Fibroblast of lung (primary cell): ENCODE measurements at regions not wholly inside any gene's neighbourhood (a gene's known extent, or its start where the extent isn't known, plus 50 kb on each side); places are given as distances from the start of the nearest gene placed in this dataset.

Experiments
- EZH2 ChIP-seq: IDR thresholded peaks from 2 replicates; pipeline ENCODE4 v1.5.1; 2012; ENCODE audit warnings: low read length, control low read depth, mild to moderate bottlenecking; ENCODE audit errors: missing control alignments
- TF ChIP-seq, protein P1 (sequence below), 2 donors: IDR thresholded peaks in 1 of 2; conservative IDR thresholded peaks in 1 of 2; 1 replicate in 1 of 2; 2 replicates in 1 of 2; pipeline ENCODE4 v1.5.1; 2011 to 2012; ENCODE audit warnings: low read length in 2 of 2, control low read depth in 1 of 2, inconsistent platforms in 1 of 2, low read depth in 1 of 2, mild to moderate bottlenecking in 1 of 2

DNA sequence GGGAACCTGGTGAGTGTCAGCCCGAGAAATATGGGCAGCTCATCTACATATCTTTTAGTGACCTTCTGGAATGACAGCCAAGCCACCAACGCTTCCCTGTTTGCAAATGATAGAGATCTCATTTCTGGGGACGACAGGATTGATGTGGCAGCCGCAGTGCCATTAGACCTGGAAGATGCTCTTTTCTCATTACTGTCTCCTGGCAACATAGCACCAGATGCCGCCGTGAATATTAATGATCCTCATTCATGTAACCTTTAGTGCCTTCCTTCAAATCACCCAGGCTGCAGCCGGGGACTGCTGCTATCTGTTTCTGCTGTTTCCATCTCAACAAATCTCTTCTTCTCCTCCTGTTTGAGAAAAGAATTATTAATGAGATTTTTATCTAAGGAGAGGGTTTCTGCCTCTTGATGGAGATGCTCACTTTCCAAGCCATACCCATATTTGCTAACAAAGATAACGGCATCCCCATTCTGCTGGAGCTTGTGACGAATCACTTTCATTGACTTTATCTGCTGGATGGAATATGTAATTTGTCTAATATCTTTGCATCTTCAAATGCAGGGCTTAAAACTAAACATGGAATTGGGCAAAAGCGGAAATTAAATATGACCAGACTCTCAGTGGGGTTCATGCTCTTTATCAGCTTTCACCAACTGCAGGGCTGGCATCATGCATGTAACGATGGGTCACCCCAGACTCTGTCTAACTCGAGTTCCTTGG lies 74.8 kb upstream of the KIF16B start:
- TF ChIP-seq, protein P1, sequence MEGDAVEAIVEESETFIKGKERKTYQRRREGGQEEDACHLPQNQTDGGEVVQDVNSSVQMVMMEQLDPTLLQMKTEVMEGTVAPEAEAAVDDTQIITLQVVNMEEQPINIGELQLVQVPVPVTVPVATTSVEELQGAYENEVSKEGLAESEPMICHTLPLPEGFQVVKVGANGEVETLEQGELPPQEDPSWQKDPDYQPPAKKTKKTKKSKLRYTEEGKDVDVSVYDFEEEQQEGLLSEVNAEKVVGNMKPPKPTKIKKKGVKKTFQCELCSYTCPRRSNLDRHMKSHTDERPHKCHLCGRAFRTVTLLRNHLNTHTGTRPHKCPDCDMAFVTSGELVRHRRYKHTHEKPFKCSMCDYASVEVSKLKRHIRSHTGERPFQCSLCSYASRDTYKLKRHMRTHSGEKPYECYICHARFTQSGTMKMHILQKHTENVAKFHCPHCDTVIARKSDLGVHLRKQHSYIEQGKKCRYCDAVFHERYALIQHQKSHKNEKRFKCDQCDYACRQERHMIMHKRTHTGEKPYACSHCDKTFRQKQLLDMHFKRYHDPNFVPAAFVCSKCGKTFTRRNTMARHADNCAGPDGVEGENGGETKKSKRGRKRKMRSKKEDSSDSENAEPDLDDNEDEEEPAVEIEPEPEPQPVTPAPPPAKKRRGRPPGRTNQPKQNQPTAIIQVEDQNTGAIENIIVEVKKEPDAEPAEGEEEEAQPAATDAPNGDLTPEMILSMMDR (conservative IDR thresholded peaks at IDR 0.05 in 1 of 2, IDR thresholded peaks at IDR 0.05 in 1 of 2; ENCODE audit: low read depth in 1 of 2, low read length in 2 of 2) = no peak
- TF ChIP-seq EZH2 = no peak
